ENCODE measurements at regions not wholly inside any gene's neighbourhood (a gene's known extent, or its start where the extent isn't known, plus 50 kb on each side); places are given as distances from the start of the nearest gene placed in this dataset.

DNA sequence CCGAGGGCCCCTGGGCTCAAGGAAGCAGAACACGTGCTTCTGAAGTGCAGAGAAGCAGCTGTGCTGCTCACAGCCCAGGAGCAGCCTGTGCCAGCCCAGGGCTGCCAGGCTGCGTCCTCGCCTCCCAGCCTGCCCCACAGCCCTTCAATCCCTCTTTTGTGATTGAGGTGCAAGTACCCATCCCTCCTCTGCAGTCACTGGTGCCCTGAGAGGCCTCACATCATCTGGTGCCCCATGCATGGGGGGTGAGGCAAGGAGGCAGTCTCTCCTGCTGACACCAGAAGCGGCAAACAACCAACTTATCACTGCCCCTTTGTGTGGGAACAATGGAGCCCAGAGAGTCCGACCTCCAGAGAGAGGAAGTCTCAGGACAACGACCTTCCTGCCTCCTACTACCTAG lies 49.8 kb upstream of the FGFR2 start:
- intact Hi-C loops (cut with DNase I; ENCODE audit: low total_unique reads) (no loop called here), in situ Hi-C loops (cut with MboI; ENCODE audit: low pct_ligation_motif_present in 1 of 4, low pct_unique_long_range_greater_than_20kb in 1 of 4, low sequenced_read_pairs in 3 of 4) (no loop called here)
- Histone ChIP-seq H3K27ac (no peak overlapping the region), H3K9me3 (no peaks in the 10 kb centered on the region), H3K4me3 (no peak overlapping the region), H3K27me3 (no peaks in the 10 kb centered on the region), H3K4me1 (no peaks in the 10 kb centered on the region), H3K36me3 (no peaks in the 10 kb centered on the region)
- 54 to 80% methylated on average over 1 to 7 of the region's 7 CpGs for WGBS, 2 donors (ENCODE audit: low coverage in 1 of 2)
- TF ChIP-seq POLR2A (IDR thresholded peaks at IDR 0.05) (no peak), POLR2AphosphoS5 (IDR thresholded peaks at IDR 0.05) (no peak), EP300 (IDR thresholded peaks at IDR 0.05; ENCODE audit: low read depth) (no peak)
- TF ChIP-seq, protein P1, sequence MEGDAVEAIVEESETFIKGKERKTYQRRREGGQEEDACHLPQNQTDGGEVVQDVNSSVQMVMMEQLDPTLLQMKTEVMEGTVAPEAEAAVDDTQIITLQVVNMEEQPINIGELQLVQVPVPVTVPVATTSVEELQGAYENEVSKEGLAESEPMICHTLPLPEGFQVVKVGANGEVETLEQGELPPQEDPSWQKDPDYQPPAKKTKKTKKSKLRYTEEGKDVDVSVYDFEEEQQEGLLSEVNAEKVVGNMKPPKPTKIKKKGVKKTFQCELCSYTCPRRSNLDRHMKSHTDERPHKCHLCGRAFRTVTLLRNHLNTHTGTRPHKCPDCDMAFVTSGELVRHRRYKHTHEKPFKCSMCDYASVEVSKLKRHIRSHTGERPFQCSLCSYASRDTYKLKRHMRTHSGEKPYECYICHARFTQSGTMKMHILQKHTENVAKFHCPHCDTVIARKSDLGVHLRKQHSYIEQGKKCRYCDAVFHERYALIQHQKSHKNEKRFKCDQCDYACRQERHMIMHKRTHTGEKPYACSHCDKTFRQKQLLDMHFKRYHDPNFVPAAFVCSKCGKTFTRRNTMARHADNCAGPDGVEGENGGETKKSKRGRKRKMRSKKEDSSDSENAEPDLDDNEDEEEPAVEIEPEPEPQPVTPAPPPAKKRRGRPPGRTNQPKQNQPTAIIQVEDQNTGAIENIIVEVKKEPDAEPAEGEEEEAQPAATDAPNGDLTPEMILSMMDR (IDR thresholded peaks at IDR 0.05): no peak
- DNase-seq: no peak
